ENCODE measurements at regions not wholly inside any gene's neighbourhood (a gene's known extent, or its start where the extent isn't known, plus 50 kb on each side); places are given as distances from the start of the nearest gene placed in this dataset.

GRCh38 chr5:128904805-128905567 is 60.3 kb upstream of the SLC27A6 start:
- Histone ChIP-seq H3K4me1 (ENCODE audit: control insufficient read depth in 1 of 2, insufficient read depth in 2 of 2, low read length in 2 of 2) (no peaks in the 10 kb centered on the region), H3K4me2 (replicated peaks; ENCODE audit: extremely low read depth, low read length, poor library complexity, severe bottlenecking) (no peak overlapping the region), H3K4me3 (replicated peaks in 1 of 3; ENCODE audit: low read depth in 2 of 3, low read length in 3 of 3) (no peak overlapping the region), H3K79me2 (ENCODE audit: insufficient read depth, low read length) (no peaks in the 10 kb centered on the region), H3K9ac (ENCODE audit: insufficient read depth, low read length, poor library complexity, severe bottlenecking) (no peak overlapping the region), H3K9me3 (replicated peaks in 1 of 2; ENCODE audit: control insufficient read depth in 1 of 2, insufficient read depth in 1 of 2, low read length in 2 of 2) (no peaks in the 10 kb centered on the region), H2AFZ (ENCODE audit: insufficient read depth, low read depth, low read length, poor library complexity, severe bottlenecking) (no peak overlapping the region), H3K27ac (ENCODE audit: low read depth in 1 of 2, low read length in 2 of 2) (no peak overlapping the region), H3K36me3 (replicated peaks in 1 of 2; ENCODE audit: control insufficient read depth in 1 of 2, insufficient read depth in 2 of 2, low read length in 2 of 2) (no peaks in the 10 kb centered on the region), H3K27me3 (ENCODE audit: control insufficient read depth in 2 of 2, insufficient read depth in 2 of 2, low read length in 2 of 2) (no peaks in the 10 kb centered on the region), H4K20me1 (ENCODE audit: insufficient read depth, low read length) (no peaks in the 10 kb centered on the region)
- DNase-seq, result no peak
- no peak overlapping the region for H3K4me3 Mint-ChIP-seq
- H3K27me3 Mint-ChIP-seq (ENCODE audit: low read depth in 3 of 3), result peaks cover 0 to 2% (median 0%) of the 10 kb centered on the region in 3 donors
- intact Hi-C loops (cut with micrococcal nuclease), result loop anchor here (5.0 kb wide), 2 partner anchors 862 to 867 kb away; no protein-coding TSS in a partner anchor
- WGBS (ENCODE audit: insufficient coverage), result no CpG with 5 or more reads among the region's 3 CpGs
- no peaks in the 10 kb centered on the region for H3K36me3 Mint-ChIP-seq
- TF ChIP-seq CTCF (IDR thresholded peaks at IDR 0.05), result no peak
- H3K4me1 Mint-ChIP-seq, result no peaks in the 10 kb centered on the region
- H3K27ac Mint-ChIP-seq, result no peak overlapping the region
- no peaks in the 10 kb centered on the region for H3K9me3 Mint-ChIP-seq

GRCh38 chr5:128905568-128906110 is 59.6 kb upstream of the SLC27A6 start:
- H3K36me3 Mint-ChIP-seq, result no peaks in the 10 kb centered on the region
- H3K27ac Mint-ChIP-seq, result no peak overlapping the region
- peaks cover 0 to 2% (median 0%) of the 10 kb centered on the region in 3 donors for H3K27me3 Mint-ChIP-seq (ENCODE audit: low read depth in 3 of 3)
- H3K4me1 Mint-ChIP-seq, result no peaks in the 10 kb centered on the region
- TF ChIP-seq CTCF (IDR thresholded peaks at IDR 0.05), result peak; percentile 89
- no peaks in the 10 kb centered on the region for H3K9me3 Mint-ChIP-seq
- Histone ChIP-seq H3K36me3 (replicated peaks in 1 of 2; ENCODE audit: control insufficient read depth in 1 of 2, insufficient read depth in 2 of 2, low read length in 2 of 2) (no peaks in the 10 kb centered on the region), H3K9me3 (replicated peaks in 1 of 2; ENCODE audit: control insufficient read depth in 1 of 2, insufficient read depth in 1 of 2, low read length in 2 of 2) (no peaks in the 10 kb centered on the region), H3K4me3 (replicated peaks in 1 of 3; ENCODE audit: low read depth in 2 of 3, low read length in 3 of 3) (no peak overlapping the region), H3K79me2 (ENCODE audit: insufficient read depth, low read length) (no peaks in the 10 kb centered on the region), H3K27ac (ENCODE audit: low read depth in 1 of 2, low read length in 2 of 2) (no peak overlapping the region), H3K4me1 (ENCODE audit: control insufficient read depth in 1 of 2, insufficient read depth in 2 of 2, low read length in 2 of 2) (no peaks in the 10 kb centered on the region), H4K20me1 (ENCODE audit: insufficient read depth, low read length) (no peaks in the 10 kb centered on the region), H3K4me2 (replicated peaks; ENCODE audit: extremely low read depth, low read length, poor library complexity, severe bottlenecking) (no peak overlapping the region), H3K9ac (ENCODE audit: insufficient read depth, low read length, poor library complexity, severe bottlenecking) (no peak overlapping the region), H3K27me3 (ENCODE audit: control insufficient read depth in 2 of 2, insufficient read depth in 2 of 2, low read length in 2 of 2) (no peaks in the 10 kb centered on the region), H2AFZ (ENCODE audit: insufficient read depth, low read depth, low read length, poor library complexity, severe bottlenecking) (no peak overlapping the region)
- intact Hi-C loops (cut with micrococcal nuclease), result no loop called here
- DNase-seq, result peak; percentile 22 to 44 (median 39)
- no CpG with 5 or more reads among the region's 4 CpGs for WGBS (ENCODE audit: insufficient coverage)
- no peak overlapping the region for H3K4me3 Mint-ChIP-seq
